Tibial artery (tissue), 4 donors: ENCODE measurements at regions not wholly inside any gene's neighbourhood (a gene's known extent, or its start where the extent isn't known, plus 50 kb on each side); places are given as distances from the start of the nearest gene placed in this dataset.
A peak's percentile ranks its signal among the peaks of the same experiment; 100 is the strongest.

ENCODE experiments used
- DNase-seq, 2 donors: peaks; one replicate each; pipeline ENCODE4 v3.0.0-alpha.2; 2019
- H3K27ac ChIP-seq, 2 donors: fragments of 200-600 bp; sonication (generic) in 1 of 2; 1 replicate in 1 of 2; 2 replicates in 1 of 2; pipeline ENCODE4 v1.5.1; 2018 to 2019; ENCODE audit warnings: mild to moderate bottlenecking in 1 of 2
- H3K27me3 ChIP-seq, 2 donors: fragments of 200-600 bp; sonication (generic) in 1 of 2; one replicate each; pipeline versions ENCODE4 v1.5.1 to v1.6.0; 2016 to 2019
- H3K36me3 ChIP-seq, 3 donors: fragments of 200-600 bp; sonication (generic) in 2 of 3; one replicate each; pipeline ENCODE4 v1.5.1; 2016 to 2019; ENCODE audit warnings: mild to moderate bottlenecking in 2 of 3
- H3K4me1 ChIP-seq, 4 donors: fragments of 200-600 bp; sonication (generic) in 2 of 4; 1 replicate in 3 of 4; 2 replicates in 1 of 4; pipeline ENCODE4 v1.5.1; 2016 to 2019
- H3K4me3 ChIP-seq, 2 donors: fragments of 200-600 bp; sonication (generic) in 1 of 2; 1 replicate in 1 of 2; 2 replicates in 1 of 2; pipeline ENCODE4 v1.5.1; 2018 to 2019; ENCODE audit warnings: mild to moderate bottlenecking in 2 of 2
- H3K9me3 ChIP-seq, 3 donors: fragments of 200-600 bp; sonication (generic) in 1 of 3; one replicate each; pipeline ENCODE4 v1.5.1; 2016 to 2019
- CTCF ChIP-seq, 2 experiments: fragments of 200-600 bp in 1 of 2; fragments of 450-650 bp in 1 of 2; IDR thresholded peaks; one replicate each; pipeline ENCODE4 v1.5.1; 2017 to 2019; ENCODE audit warnings: antibody characterized with exemption in 2 of 2, mild to moderate bottlenecking in 1 of 2, moderate library complexity in 1 of 2
- intact Hi-C: fragments of 100-400 bp; cut with DNase I; formaldehyde crosslinking; loops from one replicate; pipeline ENCODE4 v1.15.0; 2023; ENCODE audit warnings: low total_unique reads

- no peak for TF ChIP-seq CTCF (IDR thresholded peaks at IDR 0.05)
- no peak for DNase-seq
- no peaks in the 10 kb centered on the region for H3K36me3 ChIP-seq
- intact Hi-C loops = no loop called here
- no peak overlapping the region for H3K27ac ChIP-seq
- H3K9me3 ChIP-seq = no peaks in the 10 kb centered on the region
- no peaks in the 10 kb centered on the region for H3K27me3 ChIP-seq
- H3K4me1 ChIP-seq = no peaks in the 10 kb centered on the region
- H3K4me3 ChIP-seq = no peak overlapping the region
Measured at GRCh38 chr22:48265000-48265625, 1502.7 kb downstream of the TBC1D22A start.

DNA sequence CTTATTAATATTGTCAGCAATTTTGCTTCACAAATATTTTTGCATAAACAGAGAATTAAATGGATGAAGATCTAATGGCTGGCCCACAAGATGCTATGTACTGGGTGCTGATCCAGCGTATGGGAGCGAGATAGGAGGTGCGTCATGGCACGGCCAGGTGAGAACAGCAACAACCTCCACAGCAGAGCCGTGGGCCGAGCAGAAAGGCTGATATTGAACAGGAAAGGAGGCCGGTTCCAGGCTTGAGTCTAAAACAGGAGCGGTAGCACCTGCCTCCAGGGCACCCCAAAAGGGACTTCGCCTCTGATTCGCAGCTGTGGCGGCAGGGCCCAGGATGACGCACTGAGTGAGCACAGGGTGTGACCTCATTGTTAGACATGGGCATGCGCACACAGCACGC is 1502.1 kb downstream of the TBC1D22A start:
- TF ChIP-seq CTCF (IDR thresholded peaks at IDR 0.05) = no peak
- H3K27ac ChIP-seq = no peak overlapping the region
- no peak overlapping the region for H3K4me3 ChIP-seq
- no peaks in the 10 kb centered on the region for H3K27me3 ChIP-seq
- DNase-seq = no peak
- no peaks in the 10 kb centered on the region for H3K36me3 ChIP-seq
- intact Hi-C loops = no loop called here
- H3K4me1 ChIP-seq = no peaks in the 10 kb centered on the region
- no peaks in the 10 kb centered on the region for H3K9me3 ChIP-seq

- DNase-seq = no peak
- TF ChIP-seq CTCF (IDR thresholded peaks at IDR 0.05) = no peak
- H3K4me3 ChIP-seq = no peak overlapping the region
- intact Hi-C loops = no loop called here
- no peaks in the 10 kb centered on the region for H3K9me3 ChIP-seq
- no peaks in the 10 kb centered on the region for H3K27me3 ChIP-seq
- no peaks in the 10 kb centered on the region for H3K4me1 ChIP-seq
- no peak overlapping the region for H3K27ac ChIP-seq
- H3K36me3 ChIP-seq = no peaks in the 10 kb centered on the region
Measured at GRCh38 chr22:48263791-48264351, 1501.4 kb downstream of the TBC1D22A start.

DNA sequence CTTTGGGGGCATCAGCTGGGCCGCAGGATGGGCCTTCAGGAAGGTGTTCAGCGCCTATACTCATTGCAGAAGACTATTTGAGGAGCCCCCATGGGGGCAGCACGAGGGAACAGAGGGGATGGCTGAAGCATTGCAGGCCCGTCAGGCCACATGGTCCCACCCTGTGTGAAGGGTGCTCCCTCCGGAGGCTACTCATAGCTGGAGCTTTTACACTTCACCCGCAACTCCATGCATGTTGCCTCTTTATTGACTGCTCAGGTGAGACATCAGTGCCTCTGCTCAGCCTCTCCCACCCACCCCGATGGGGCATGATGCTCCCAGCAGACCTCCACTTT is 1500.9 kb downstream of the TBC1D22A start:
- H3K27me3 ChIP-seq = no peaks in the 10 kb centered on the region
- no peak for DNase-seq
- no peaks in the 10 kb centered on the region for H3K36me3 ChIP-seq
- no peaks in the 10 kb centered on the region for H3K4me1 ChIP-seq
- intact Hi-C loops = no loop called here
- no peak overlapping the region for H3K27ac ChIP-seq
- no peak for TF ChIP-seq CTCF (IDR thresholded peaks at IDR 0.05)
- no peaks in the 10 kb centered on the region for H3K9me3 ChIP-seq
- no peak overlapping the region for H3K4me3 ChIP-seq

GRCh38 chr22:48262596-48263430 is 1500.4 kb downstream of the TBC1D22A start:
- Histone ChIP-seq H3K4me3 (no peak overlapping the region), H3K36me3 (no peaks in the 10 kb centered on the region), H3K4me1 (no peaks in the 10 kb centered on the region), H3K9me3 (no peaks in the 10 kb centered on the region), H3K27me3 (no peaks in the 10 kb centered on the region), H3K27ac (no peak overlapping the region)
- DNase-seq = peak in 1 of 2 donors; percentile 31
- intact Hi-C loops = no loop called here
- TF ChIP-seq CTCF (IDR thresholded peaks at IDR 0.05) = no peak
